Endothelial cell of umbilical vein (primary cell): ENCODE measurements at regions not wholly inside any gene's neighbourhood (a gene's known extent, or its start where the extent isn't known, plus 50 kb on each side); places are given as distances from the start of the nearest gene placed in this dataset.

ENCODE experiments used
- BruUV-seq: library from RNA; stranded (reverse); fragments of 400-500 nt; replicated peaks from 2 replicates; lab custom pipeline; 2021; lab: Mats Ljungman, UMichigan
- CTCF ChIA-PET: fragments of 300-600, 350-600 bp; sonication (Branson Sonifier 250); formaldehyde crosslinking; loops from one replicate; lab custom pipeline; 2021; ENCODE audit warnings: antibody characterized with exemption, inconsistent platforms; lab: Charles Lee
- POLR2A ChIA-PET: fragments of 300-600, 350-600 bp; sonication (Branson Sonifier 250); formaldehyde crosslinking; loops from one replicate; lab custom pipeline; 2021; ENCODE audit warnings: antibody characterized with exemption, inconsistent platforms; lab: Charles Lee
- DNase-seq: peaks from one replicate; pipeline ENCODE4 v3.0.0-alpha.2; 2011; ENCODE audit warnings: low read depth, low spot score
- FAIRE-seq: peaks from 2 replicates; lab custom pipeline; 2011; peaks lifted over from hg19 to GRCh38; lab: Jason Lieb, UNC
- H2AFZ ChIP-seq: 2 replicates; pipeline ENCODE4 v1.6.0; 2012; ENCODE audit warnings: low read depth, low read length, control low read depth, inconsistent platforms
- H3K27ac ChIP-seq: 2 replicates; pipeline ENCODE4 v1.5.1; 2011; ENCODE audit warnings: low read depth, mild to moderate bottlenecking, control low read depth, low read length, moderate library complexity; ENCODE audit not compliant: insufficient read depth
- H3K27me3 ChIP-seq, 2 experiments: 2 replicates each; pipeline versions ENCODE4 v1.6.0 to v1.6.1; 2011; ENCODE audit warnings: low read length in 2 of 2, mixed read lengths in 1 of 2; ENCODE audit not compliant: control insufficient read depth in 2 of 2, insufficient read depth in 2 of 2
- H3K36me3 ChIP-seq, 2 experiments: 2 replicates in 1 of 2; 3 replicates in 1 of 2; pipeline ENCODE4 v1.5.1; 2011; ENCODE audit warnings: low read length in 2 of 2, mild to moderate bottlenecking in 1 of 2, moderate library complexity in 1 of 2; ENCODE audit not compliant: control insufficient read depth in 2 of 2, insufficient read depth in 2 of 2; ENCODE audit errors: extremely low read depth in 1 of 2
- H3K4me1 ChIP-seq: 3 replicates; pipeline ENCODE4 v1.5.1; 2011; ENCODE audit warnings: mild to moderate bottlenecking, low read length; ENCODE audit not compliant: control insufficient read depth, insufficient read depth; ENCODE audit errors: extremely low read depth
- H3K4me2 ChIP-seq: 2 replicates; pipeline ENCODE4 v1.6.1; 2011; ENCODE audit warnings: low read length, control low read depth, mixed read lengths; ENCODE audit not compliant: insufficient read depth
- H3K4me3 ChIP-seq, 3 experiments: fragments of 200-600 bp in 1 of 3; sonication (generic), shearing (Covaris generic) in 1 of 3; replicated peaks in 1 of 3; 2 replicates each; pipeline ENCODE4 v1.5.1; 2011 to 2016; ENCODE audit warnings: control low read depth in 3 of 3, low read length in 3 of 3, mild to moderate bottlenecking in 2 of 3, inconsistent platforms in 1 of 3, low read depth in 1 of 3, moderate library complexity in 1 of 3; ENCODE audit not compliant: insufficient read depth in 1 of 3
- H3K79me2 ChIP-seq: 2 replicates; pipeline ENCODE4 v1.6.0; 2012; ENCODE audit warnings: low read length, inconsistent platforms; ENCODE audit not compliant: control insufficient read depth, insufficient read depth
- H3K9ac ChIP-seq: replicated peaks from 2 replicates; pipeline ENCODE3; 2011; ENCODE audit warnings: low read length, control low read depth; ENCODE audit not compliant: insufficient read depth; ENCODE audit errors: extremely low read depth
- H3K9me1 ChIP-seq: replicated peaks from 3 replicates; pipeline ENCODE4 v1.6.0; 2011; ENCODE audit warnings: mild to moderate bottlenecking, low read length; ENCODE audit not compliant: control insufficient read depth, insufficient read depth; ENCODE audit errors: extremely low read depth
- H3K9me3 ChIP-seq: replicated peaks from 2 replicates; pipeline ENCODE4 v1.5.1; 2012; ENCODE audit warnings: low read length, inconsistent platforms; ENCODE audit not compliant: control insufficient read depth, insufficient read depth
- H4K20me1 ChIP-seq: replicated peaks from 2 replicates; pipeline ENCODE3; 2011; ENCODE audit warnings: mild to moderate bottlenecking, low read length; ENCODE audit not compliant: control insufficient read depth, insufficient read depth; ENCODE audit errors: extremely low read depth
- GATA2 ChIP-seq: IDR thresholded peaks from 2 replicates; pipeline ENCODE4 v1.7.0; 2011; ENCODE audit warnings: low read depth, mild to moderate bottlenecking, moderate library complexity, mixed read lengths, low read length; ENCODE audit not compliant: insufficient read length, insufficient read depth
- JUN ChIP-seq: IDR thresholded peaks from 2 replicates; pipeline ENCODE4 v1.6.1; 2011; ENCODE audit warnings: borderline replicate concordance, low read depth; ENCODE audit not compliant: insufficient read length, insufficient read depth
- POLR2A ChIP-seq: IDR thresholded peaks from 2 replicates; pipeline ENCODE4 v1.6.1; 2012; ENCODE audit warnings: low read depth, mild to moderate bottlenecking, control low read depth, low read length
- POLR2AphosphoS5 ChIP-seq: IDR thresholded peaks from 2 replicates; pipeline ENCODE4 v1.6.1; 2012; ENCODE audit warnings: low read depth, mild to moderate bottlenecking, control low read depth, low read length, moderate library complexity; ENCODE audit not compliant: insufficient read depth
- dilution Hi-C: fragments of 300-500 bp; cut with MboI; formaldehyde crosslinking; loops from one replicate; pipeline ENCODE4 v1.15.0; 2019; ENCODE audit warnings: low sequenced_read_pairs; ENCODE audit not compliant: extremely low pct_ligation_motif_present
- intact Hi-C: fragments of 100-400 bp; cut with micrococcal nuclease; formaldehyde crosslinking; loops from one replicate; pipeline ENCODE4 v1.10.0; 2022
- TF ChIP-seq, protein P1 (sequence below), 2 donors: IDR thresholded peaks; 1 replicate in 1 of 2; 2 replicates in 1 of 2; pipeline ENCODE4 v1.5.1; 2011; ENCODE audit warnings: low read length in 2 of 2, mild to moderate bottlenecking in 2 of 2, moderate library complexity in 2 of 2, control low read depth in 1 of 2, inconsistent platforms in 1 of 2, low read depth in 1 of 2; ENCODE audit not compliant: insufficient read depth in 1 of 2; ENCODE audit errors: extremely low read depth in 1 of 2
- TF ChIP-seq, protein P2 (sequence below): IDR thresholded peaks from 2 replicates; pipeline ENCODE4 v1.6.1; 2011; ENCODE audit not compliant: insufficient read depth, insufficient read length

DNA sequence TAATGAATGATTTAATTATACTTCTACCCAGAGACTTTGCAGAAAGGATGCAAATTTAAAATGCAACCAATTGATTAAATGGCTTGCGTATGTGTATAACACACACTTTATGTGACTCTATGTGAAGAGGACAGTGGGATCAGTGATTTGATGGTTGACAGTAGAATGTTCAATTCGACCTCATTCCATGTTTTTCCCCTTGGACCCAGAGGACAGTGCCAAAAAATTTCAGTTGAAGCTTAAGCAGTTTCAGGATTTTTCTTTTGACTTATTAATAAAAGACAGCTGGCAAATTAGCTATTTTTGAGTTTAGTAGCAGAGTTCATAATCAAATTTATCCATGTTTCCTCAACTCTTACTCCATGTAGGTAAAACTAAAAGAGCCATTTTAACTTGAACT is 742.4 kb upstream of the NR2F2 start:
- CTCF ChIA-PET, result interaction anchor here (1.0 to 2.0 kb wide), 2 partner anchors 9 to 13 kb away, joined by 5 to 6 read pairs; no protein-coding TSS in a partner anchor
- Histone ChIP-seq H3K27me3 (no peaks in the 10 kb centered on the region), H3K27ac (no peak overlapping the region), H3K9ac (no peak overlapping the region), H3K4me1 (peaks cover 14% of the 10 kb centered on the region), H3K4me3 (no peak overlapping the region), H3K4me2 (no peak overlapping the region), H3K79me2 (no peaks in the 10 kb centered on the region), H3K9me3 (no peaks in the 10 kb centered on the region), H2AFZ (no peak overlapping the region), H3K36me3 (no peaks in the 10 kb centered on the region), H3K9me1 (no peaks in the 10 kb centered on the region), H4K20me1 (no peaks in the 10 kb centered on the region)
- no peak for TF ChIP-seq JUN
- TF ChIP-seq, protein P1, sequence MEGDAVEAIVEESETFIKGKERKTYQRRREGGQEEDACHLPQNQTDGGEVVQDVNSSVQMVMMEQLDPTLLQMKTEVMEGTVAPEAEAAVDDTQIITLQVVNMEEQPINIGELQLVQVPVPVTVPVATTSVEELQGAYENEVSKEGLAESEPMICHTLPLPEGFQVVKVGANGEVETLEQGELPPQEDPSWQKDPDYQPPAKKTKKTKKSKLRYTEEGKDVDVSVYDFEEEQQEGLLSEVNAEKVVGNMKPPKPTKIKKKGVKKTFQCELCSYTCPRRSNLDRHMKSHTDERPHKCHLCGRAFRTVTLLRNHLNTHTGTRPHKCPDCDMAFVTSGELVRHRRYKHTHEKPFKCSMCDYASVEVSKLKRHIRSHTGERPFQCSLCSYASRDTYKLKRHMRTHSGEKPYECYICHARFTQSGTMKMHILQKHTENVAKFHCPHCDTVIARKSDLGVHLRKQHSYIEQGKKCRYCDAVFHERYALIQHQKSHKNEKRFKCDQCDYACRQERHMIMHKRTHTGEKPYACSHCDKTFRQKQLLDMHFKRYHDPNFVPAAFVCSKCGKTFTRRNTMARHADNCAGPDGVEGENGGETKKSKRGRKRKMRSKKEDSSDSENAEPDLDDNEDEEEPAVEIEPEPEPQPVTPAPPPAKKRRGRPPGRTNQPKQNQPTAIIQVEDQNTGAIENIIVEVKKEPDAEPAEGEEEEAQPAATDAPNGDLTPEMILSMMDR (IDR thresholded peaks at IDR 0.05; ENCODE audit: extremely low read depth in 1 of 2, insufficient read depth in 1 of 2, low read depth in 1 of 2, low read length in 2 of 2), result no peak
- TF ChIP-seq, protein P2, sequence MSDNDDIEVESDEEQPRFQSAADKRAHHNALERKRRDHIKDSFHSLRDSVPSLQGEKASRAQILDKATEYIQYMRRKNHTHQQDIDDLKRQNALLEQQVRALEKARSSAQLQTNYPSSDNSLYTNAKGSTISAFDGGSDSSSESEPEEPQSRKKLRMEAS, result no peak
- no peak for TF ChIP-seq POLR2A
- no peak for TF ChIP-seq POLR2AphosphoS5
- TF ChIP-seq GATA2, result no peak
- DNase-seq (no peak), FAIRE-seq (no peak)
- BruUV-seq, result no TSS peak
- intact Hi-C loops (no loop called here), dilution Hi-C loops (no loop called here)
- POLR2A ChIA-PET, result no interaction called here
